GM12878 (cell line): ENCODE measurements at regions not wholly inside any gene's neighbourhood (a gene's known extent, or its start where the extent isn't known, plus 50 kb on each side); places are given as distances from the start of the nearest gene placed in this dataset.

ENCODE experiments used
- ATAC-seq: fragments of 200-7000 bp; cut with Tn5 transposase; 3 replicates; pipeline ENCODE4 v1.9.1; 2020; ENCODE audit warnings: mild to moderate bottlenecking, moderate library complexity
- BruUV-seq: library from RNA; stranded (reverse); fragments of 400-500 nt; replicated peaks from 2 replicates; lab custom pipeline; 2021; lab: Mats Ljungman, UMichigan
- CTCF ChIA-PET: fragments of 300-600 bp; sonication (Branson Sonifier 250); formaldehyde crosslinking; extraction: SDS; loops from one replicate; lab custom pipeline; 2021; ENCODE audit warnings: inconsistent platforms; lab: Yijun Ruan, JAX
- POLR2A ChIA-PET: fragments of 350-600 bp; formaldehyde crosslinking; extraction: SDS; loops from one replicate; lab custom pipeline; 2021; ENCODE audit warnings: inconsistent platforms; lab: Charles Lee
- RAD21 ChIA-PET: fragments of 300-600 bp; sonication (Branson Sonifier 250); formaldehyde crosslinking; loops from one replicate; lab custom pipeline; 2023; ENCODE audit warnings: antibody characterized with exemption; ENCODE audit not compliant: unreplicated experiment; lab: Charles Lee
- SMC1A ChIA-PET: fragments of 300-600 bp; sonication (Branson Sonifier 250); formaldehyde crosslinking; loops from one replicate; lab custom pipeline; 2023; ENCODE audit not compliant: unreplicated experiment, uncharacterized antibody; lab: Charles Lee
- DNase-seq: peaks from one replicate; pipeline ENCODE4 v3.0.0-alpha.2; 2011; ENCODE audit warnings: low read depth, low spot score
- FAIRE-seq: peaks from 3 replicates; lab custom pipeline; 2011; peaks lifted over from hg19 to GRCh38; lab: Jason Lieb, UNC
- H2AFZ ChIP-seq: 2 replicates; pipeline ENCODE4 v1.6.0; 2011; ENCODE audit warnings: low read depth, low read length, control low read depth; ENCODE audit not compliant: control insufficient read depth
- H3K27ac ChIP-seq: 2 replicates; pipeline ENCODE4 v1.5.1; 2011; ENCODE audit warnings: control low read depth; ENCODE audit not compliant: control insufficient read depth, insufficient read depth
- H3K27me3 ChIP-seq, 2 experiments: replicated peaks in 1 of 2; 2 replicates each; pipeline versions ENCODE4 v1.6.0 to v1.6.1; 2011; ENCODE audit warnings: low read length in 1 of 2; ENCODE audit not compliant: control insufficient read depth in 2 of 2, insufficient read depth in 2 of 2
- H3K36me3 ChIP-seq, 2 experiments: 2 replicates each; pipeline ENCODE4 v1.5.1; 2011; ENCODE audit warnings: low read length in 1 of 2; ENCODE audit not compliant: control insufficient read depth in 2 of 2, insufficient read depth in 2 of 2
- H3K4me1 ChIP-seq: 2 replicates; pipeline ENCODE4 v1.6.1; 2011; ENCODE audit warnings: mild to moderate bottlenecking, low read length, moderate library complexity, mixed read lengths; ENCODE audit not compliant: control insufficient read depth, insufficient read depth
- H3K4me2 ChIP-seq: 2 replicates; pipeline ENCODE4 v1.6.0; 2011; ENCODE audit warnings: control low read depth; ENCODE audit not compliant: control insufficient read depth, insufficient read depth
- H3K4me3 ChIP-seq: fragments of 200-600 bp; sonication (generic); 2 replicates; pipeline ENCODE4 v1.5.1; 2016
- H3K79me2 ChIP-seq: 2 replicates; pipeline ENCODE4 v1.6.0; 2011; ENCODE audit warnings: low read length; ENCODE audit not compliant: control insufficient read depth, insufficient read depth
- H3K9ac ChIP-seq: 2 replicates; pipeline ENCODE4 v1.8.0; 2011; ENCODE audit warnings: low read length, control low read depth, mixed read lengths; ENCODE audit not compliant: control insufficient read depth, insufficient read depth
- H3K9me3 ChIP-seq: replicated peaks from 3 replicates; pipeline ENCODE4 v1.5.1; 2011; ENCODE audit warnings: mild to moderate bottlenecking, low read length; ENCODE audit not compliant: control insufficient read depth, insufficient read depth
- H4K20me1 ChIP-seq: 2 replicates; pipeline ENCODE4 v1.6.0; 2011; ENCODE audit not compliant: control insufficient read depth, insufficient read depth
- BACH1 ChIP-seq: fragments of 450-650 bp; IDR thresholded peaks from 2 replicates; pipeline ENCODE4 v1.6.1; 2017; ENCODE audit warnings: mild to moderate bottlenecking, borderline replicate concordance
- CEBPB ChIP-seq, 2 experiments: fragments of 150-350 bp in 1 of 2; IDR thresholded peaks; 2 replicates each; pipeline ENCODE4 v1.6.1; 2012 to 2014; ENCODE audit warnings: low read depth in 2 of 2, low read length in 2 of 2, borderline replicate concordance in 1 of 2, inconsistent platforms in 1 of 2
- EZH2 ChIP-seq: IDR thresholded peaks from 2 replicates; pipeline ENCODE4 v1.6.1; 2012; ENCODE audit warnings: low read depth, mild to moderate bottlenecking, control low read depth, inconsistent platforms, low read length, borderline replicate concordance; ENCODE audit not compliant: control insufficient read depth
- GABPA ChIP-seq: IDR thresholded peaks from 2 replicates; pipeline ENCODE4 v1.6.1; 2014; ENCODE audit warnings: antibody characterized with exemption, low read depth, mild to moderate bottlenecking, inconsistent platforms
- JUND ChIP-seq: IDR thresholded peaks from 2 replicates; pipeline ENCODE4 v1.6.1; 2012; ENCODE audit warnings: low read depth, mild to moderate bottlenecking, low read length, improper control_type of control experiment, moderate library complexity
- MEF2A ChIP-seq: IDR thresholded peaks from 2 replicates; pipeline ENCODE4 v1.6.1; 2011; ENCODE audit warnings: low read depth, mild to moderate bottlenecking, low read length, moderate library complexity; ENCODE audit not compliant: insufficient read depth
- NFIC ChIP-seq: IDR thresholded peaks from 2 replicates; pipeline ENCODE4 v1.6.1; 2012; ENCODE audit warnings: low read depth, mild to moderate bottlenecking, inconsistent platforms, low read length, moderate library complexity
- SKIL ChIP-seq: fragments of 450-650 bp; IDR thresholded peaks from 2 replicates; pipeline ENCODE4 v1.6.1; 2017; ENCODE audit warnings: mild to moderate bottlenecking, low read depth, inconsistent platforms; ENCODE audit not compliant: poor library complexity, severe bottlenecking
- SP1 ChIP-seq: IDR thresholded peaks from one replicate; pipeline ENCODE4 v1.6.1; 2011; ENCODE audit warnings: low read depth, low read length
- TCF7 ChIP-seq: IDR thresholded peaks from 2 replicates; pipeline ENCODE4 v1.6.1; 2014; ENCODE audit warnings: antibody characterized with exemption, borderline replicate concordance
- USF1 ChIP-seq: IDR thresholded peaks from 2 replicates; pipeline ENCODE4 v1.6.1; 2011; ENCODE audit warnings: borderline replicate concordance, low read depth, mild to moderate bottlenecking, moderate library complexity, mixed read lengths, low read length; ENCODE audit not compliant: insufficient read depth; ENCODE audit errors: extremely low read length
- ZBTB4 ChIP-seq: fragments of 450-650 bp; formaldehyde crosslinking; IDR thresholded peaks from 2 replicates; pipeline ENCODE4 v1.4.0; 2022; ENCODE audit warnings: mild to moderate bottlenecking, moderate library complexity
- ZNF274 ChIP-seq: IDR thresholded peaks from one replicate; pipeline ENCODE4 v1.8.0; 2011; ENCODE audit not compliant: insufficient read length, insufficient read depth
- WGBS: methylation state at CpG from one replicate; pipeline ENCODE4 v1.1.6; 2016; ENCODE audit warnings: low lambda C conversion rate; ENCODE audit not compliant: insufficient replicate concordance, insufficient coverage; ENCODE audit errors: missing lambda C conversion rate; 5-methylcytosine and 5-hydroxymethylcytosine counted together
- in situ Hi-C: fragments of 300-500 bp; cut with MboI; formaldehyde crosslinking; loops from 9 replicates; pipeline ENCODE4 v1.14.3; 2018; ENCODE audit warnings: mixed read lengths
- intact Hi-C: fragments of 100-400 bp; cut with micrococcal nuclease; formaldehyde crosslinking; loops from one replicate; pipeline ENCODE4 v1.14.2; 2022; ENCODE audit not compliant: unreplicated experiment

- no peak for TF ChIP-seq ZBTB4
Observed at GRCh38 chr17:22467720-22468119, 775.4 kb downstream of the KCNJ18 start (continued).

GRCh38 chr17:22469101-22469880 lies 777.0 kb downstream of the KCNJ18 start:
- Histone ChIP-seq H3K4me2 (no peak overlapping the region), H3K79me2 (no peaks in the 10 kb centered on the region), H2AFZ (no peak overlapping the region), H3K9me3 (no peaks in the 10 kb centered on the region; the same call in 2 of the 3 replicates), H3K4me1 (no peaks in the 10 kb centered on the region), H3K36me3 (no peaks in the 10 kb centered on the region), H3K27me3 (no peaks in the 10 kb centered on the region), H4K20me1 (no peaks in the 10 kb centered on the region), H3K27ac (no peak overlapping the region), H3K4me3 (no peak overlapping the region), H3K9ac (no peak overlapping the region)
- TF ChIP-seq SKIL, result no peak
- TF ChIP-seq TCF7, result no peak
- TF ChIP-seq NFIC, result no peak
- no peak for TF ChIP-seq EZH2
- TF ChIP-seq ZNF274, result no peak
- TF ChIP-seq USF1, result no peak
- TF ChIP-seq CEBPB (IDR thresholded peaks at IDR 0.05; ENCODE audit: borderline replicate concordance in 1 of 2, low read depth in 2 of 2, low read length in 2 of 2), result no peak
- TF ChIP-seq MEF2A, result no peak
- no peak for TF ChIP-seq JUND
- TF ChIP-seq BACH1, result no peak
- TF ChIP-seq GABPA, result no peak
- TF ChIP-seq SP1, result no peak
- intact Hi-C loops, result no loop called here
- ChIA-PET RAD21 (no interaction called here), POLR2A (no interaction called here), CTCF (no interaction called here), SMC1A (no interaction called here)
- no peak for DNase-seq
- BruUV-seq, result no TSS peak
- no peak for FAIRE-seq
- in situ Hi-C loops, result no loop called here
- no peak for ATAC-seq
- 10% methylated on average over 9 of the region's 9 CpGs for WGBS
